Thyroid gland (tissue), 4 donors: ENCODE measurements at regions not wholly inside any gene's neighbourhood (a gene's known extent, or its start where the extent isn't known, plus 50 kb on each side); places are given as distances from the start of the nearest gene placed in this dataset.

Source experiments
- DNase-seq, 2 donors: peaks; one replicate each; pipeline ENCODE4 v3.0.0-alpha.2; 2019
- H3K27ac ChIP-seq, 3 donors: fragments of 200-600 bp; sonication (generic); 1 replicate in 2 of 3; 2 replicates in 1 of 3; pipeline ENCODE4 v1.5.1; 2016 to 2019; ENCODE audit warnings: mild to moderate bottlenecking in 1 of 3, moderate library complexity in 1 of 3
- H3K27me3 ChIP-seq: fragments of 200-600 bp; sonication (generic); one replicate; pipeline ENCODE4 v1.5.1; 2019
- H3K36me3 ChIP-seq, 2 donors: fragments of 200-600 bp; sonication (generic); one replicate each; pipeline ENCODE4 v1.5.1; 2016 to 2019
- H3K4me1 ChIP-seq, 2 donors: fragments of 200-600 bp; sonication (generic); one replicate each; pipeline ENCODE4 v1.5.1; 2017 to 2019
- H3K4me3 ChIP-seq, 3 donors: fragments of 200-600 bp; sonication (generic); replicated peaks in 1 of 3; 1 replicate in 2 of 3; 2 replicates in 1 of 3; pipeline ENCODE4 v1.5.1; 2016; ENCODE audit warnings: mild to moderate bottlenecking in 1 of 3
- H3K9me3 ChIP-seq: fragments of 200-600 bp; sonication (generic); one replicate; pipeline ENCODE4 v1.5.1; 2017
- POLR2A ChIP-seq, 2 donors: fragments of 450-650 bp; IDR thresholded peaks; one replicate each; pipeline ENCODE4 v1.6.1; 2017; ENCODE audit warnings: antibody characterized with exemption in 2 of 2, mild to moderate bottlenecking in 2 of 2, moderate library complexity in 1 of 2
- WGBS, 2 donors: methylation state at CpG; one replicate each; pipeline ENCODE4 v1.1.5; 2017; 5-methylcytosine and 5-hydroxymethylcytosine counted together
- intact Hi-C: fragments of 100-400 bp; cut with DNase I; formaldehyde crosslinking; loops from one replicate; pipeline ENCODE4 v1.15.1; 2023
- TF ChIP-seq, protein P1 (sequence below), 6 experiments: fragments of 200-600 bp in 3 of 6; fragments of 450-650 bp in 3 of 6; sonication (generic) in 3 of 6; IDR thresholded peaks; one replicate each; pipeline ENCODE4 v1.5.1; 2016 to 2019; ENCODE audit warnings: antibody characterized with exemption in 6 of 6, mild to moderate bottlenecking in 2 of 6, inconsistent platforms in 1 of 6, moderate library complexity in 1 of 6

DNA sequence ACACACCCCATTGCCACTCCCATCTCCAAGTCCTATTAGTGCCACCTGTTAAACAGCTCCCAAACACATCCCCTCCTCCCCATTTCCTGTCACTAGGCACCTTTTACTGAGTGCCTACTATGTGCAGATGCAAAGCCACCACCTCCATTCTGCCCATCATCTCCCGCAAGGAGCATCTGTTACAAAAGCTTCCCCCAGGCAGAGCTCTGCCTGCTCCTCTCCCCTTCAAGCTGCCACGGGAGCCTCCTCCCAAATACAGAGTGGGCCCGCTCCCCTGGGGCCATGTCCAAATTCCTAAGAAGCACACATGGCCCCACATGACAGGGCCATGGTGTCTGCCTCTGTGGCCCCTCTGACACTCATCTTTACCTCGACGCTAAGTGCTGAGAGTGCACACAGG is 149.7 kb downstream of the OAT start:
- no peaks in the 10 kb centered on the region for H3K9me3 ChIP-seq
- no peak for TF ChIP-seq POLR2A (IDR thresholded peaks at IDR 0.05)
- TF ChIP-seq, protein P1, sequence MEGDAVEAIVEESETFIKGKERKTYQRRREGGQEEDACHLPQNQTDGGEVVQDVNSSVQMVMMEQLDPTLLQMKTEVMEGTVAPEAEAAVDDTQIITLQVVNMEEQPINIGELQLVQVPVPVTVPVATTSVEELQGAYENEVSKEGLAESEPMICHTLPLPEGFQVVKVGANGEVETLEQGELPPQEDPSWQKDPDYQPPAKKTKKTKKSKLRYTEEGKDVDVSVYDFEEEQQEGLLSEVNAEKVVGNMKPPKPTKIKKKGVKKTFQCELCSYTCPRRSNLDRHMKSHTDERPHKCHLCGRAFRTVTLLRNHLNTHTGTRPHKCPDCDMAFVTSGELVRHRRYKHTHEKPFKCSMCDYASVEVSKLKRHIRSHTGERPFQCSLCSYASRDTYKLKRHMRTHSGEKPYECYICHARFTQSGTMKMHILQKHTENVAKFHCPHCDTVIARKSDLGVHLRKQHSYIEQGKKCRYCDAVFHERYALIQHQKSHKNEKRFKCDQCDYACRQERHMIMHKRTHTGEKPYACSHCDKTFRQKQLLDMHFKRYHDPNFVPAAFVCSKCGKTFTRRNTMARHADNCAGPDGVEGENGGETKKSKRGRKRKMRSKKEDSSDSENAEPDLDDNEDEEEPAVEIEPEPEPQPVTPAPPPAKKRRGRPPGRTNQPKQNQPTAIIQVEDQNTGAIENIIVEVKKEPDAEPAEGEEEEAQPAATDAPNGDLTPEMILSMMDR (IDR thresholded peaks at IDR 0.05): no peak
- DNase-seq: no peak
- no peaks in the 10 kb centered on the region for H3K27me3 ChIP-seq
- WGBS, 2 donors: 70 to 81% methylated on average over 5 of the region's 5 CpGs
- no peaks in the 10 kb centered on the region for H3K36me3 ChIP-seq
- no peak overlapping the region for H3K4me3 ChIP-seq
- H3K4me1 ChIP-seq: no peaks in the 10 kb centered on the region
- intact Hi-C loops: no loop called here
- no peak overlapping the region for H3K27ac ChIP-seq

DNA sequence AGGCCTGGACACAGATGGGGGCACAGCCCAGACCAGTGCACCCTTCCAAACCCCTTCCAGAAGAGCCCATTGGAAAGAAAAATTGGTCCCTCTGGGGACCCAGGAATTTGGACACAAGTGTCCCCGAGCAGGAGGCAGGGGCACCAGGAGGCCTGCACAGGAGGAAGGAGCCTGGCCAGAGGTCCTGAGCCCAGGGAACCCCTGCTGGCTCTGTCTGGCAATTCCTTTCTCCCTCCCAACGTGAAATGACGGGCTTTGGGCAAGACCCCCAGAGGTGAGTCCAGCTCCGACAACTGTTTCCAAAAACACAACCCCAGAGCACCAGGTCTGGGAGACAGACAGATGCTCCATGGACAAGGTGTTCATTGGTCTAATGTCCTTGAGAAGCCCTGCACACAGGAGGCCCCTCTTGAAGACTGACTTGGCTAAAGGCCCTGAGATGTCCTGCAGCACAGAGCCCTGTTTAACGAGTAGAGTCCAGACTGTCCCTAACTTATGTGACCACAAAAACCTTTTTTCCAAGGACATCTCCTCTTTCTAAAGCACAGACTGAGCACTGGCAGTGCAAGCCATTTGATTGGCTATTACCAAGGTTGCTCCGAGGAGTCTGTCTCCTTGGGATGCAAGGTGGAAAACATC is 150.7 kb downstream of the OAT start:
- TF ChIP-seq, protein P1 (IDR thresholded peaks at IDR 0.05): no peak
- TF ChIP-seq POLR2A (IDR thresholded peaks at IDR 0.05): no peak
- H3K27me3 ChIP-seq: no peaks in the 10 kb centered on the region
- H3K4me3 ChIP-seq: no peak overlapping the region
- no peak overlapping the region for H3K27ac ChIP-seq
- H3K36me3 ChIP-seq: no peaks in the 10 kb centered on the region
- 80 to 86% methylated on average over 2 to 4 of the region's 6 CpGs for WGBS, 2 donors
- H3K9me3 ChIP-seq: no peaks in the 10 kb centered on the region
- H3K4me1 ChIP-seq: no peaks in the 10 kb centered on the region
- no peak for DNase-seq
- intact Hi-C loops: no loop called here

DNA sequence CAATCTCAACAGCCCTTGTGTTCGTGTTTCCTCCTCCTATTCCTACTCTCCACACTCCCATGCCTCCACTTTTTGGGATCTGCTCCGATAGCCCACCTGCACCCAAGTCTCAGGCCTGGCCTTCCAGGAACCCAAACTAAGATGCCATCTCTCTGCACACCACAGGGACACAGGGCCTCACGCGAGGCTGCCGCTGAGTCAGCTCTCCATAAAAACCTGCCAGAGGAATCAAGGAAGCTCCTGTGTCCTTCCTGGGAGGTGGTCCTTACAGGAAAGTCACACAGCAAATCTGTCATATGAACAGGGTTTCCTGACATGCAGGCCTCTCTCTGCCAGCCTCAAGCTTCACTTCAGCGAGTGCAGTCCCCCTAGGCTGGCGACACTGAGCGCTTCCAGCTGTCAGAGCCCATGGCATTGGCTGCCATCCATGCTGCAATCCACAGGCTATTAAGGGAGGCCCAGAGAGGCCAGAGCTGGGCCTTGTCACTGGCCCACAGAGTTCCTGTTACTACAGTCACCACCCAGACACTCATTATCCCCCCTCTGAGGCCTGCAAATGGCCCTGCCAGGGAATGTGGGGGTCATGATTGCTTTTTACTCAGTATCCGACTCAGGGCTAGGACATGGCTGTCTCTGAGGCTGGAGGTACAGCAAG is 151.4 kb downstream of the OAT start:
- no peaks in the 10 kb centered on the region for H3K36me3 ChIP-seq
- intact Hi-C loops: no loop called here
- H3K27ac ChIP-seq: no peak overlapping the region
- H3K4me1 ChIP-seq: no peaks in the 10 kb centered on the region
- no peaks in the 10 kb centered on the region for H3K27me3 ChIP-seq
- H3K4me3 ChIP-seq: no peak overlapping the region
- H3K9me3 ChIP-seq: no peaks in the 10 kb centered on the region
- WGBS, 2 donors: 88 to 90% methylated on average over 6 of the region's 9 CpGs
- DNase-seq: no peak
- TF ChIP-seq POLR2A (IDR thresholded peaks at IDR 0.05): no peak
- TF ChIP-seq, protein P1 (IDR thresholded peaks at IDR 0.05): no peak

DNA sequence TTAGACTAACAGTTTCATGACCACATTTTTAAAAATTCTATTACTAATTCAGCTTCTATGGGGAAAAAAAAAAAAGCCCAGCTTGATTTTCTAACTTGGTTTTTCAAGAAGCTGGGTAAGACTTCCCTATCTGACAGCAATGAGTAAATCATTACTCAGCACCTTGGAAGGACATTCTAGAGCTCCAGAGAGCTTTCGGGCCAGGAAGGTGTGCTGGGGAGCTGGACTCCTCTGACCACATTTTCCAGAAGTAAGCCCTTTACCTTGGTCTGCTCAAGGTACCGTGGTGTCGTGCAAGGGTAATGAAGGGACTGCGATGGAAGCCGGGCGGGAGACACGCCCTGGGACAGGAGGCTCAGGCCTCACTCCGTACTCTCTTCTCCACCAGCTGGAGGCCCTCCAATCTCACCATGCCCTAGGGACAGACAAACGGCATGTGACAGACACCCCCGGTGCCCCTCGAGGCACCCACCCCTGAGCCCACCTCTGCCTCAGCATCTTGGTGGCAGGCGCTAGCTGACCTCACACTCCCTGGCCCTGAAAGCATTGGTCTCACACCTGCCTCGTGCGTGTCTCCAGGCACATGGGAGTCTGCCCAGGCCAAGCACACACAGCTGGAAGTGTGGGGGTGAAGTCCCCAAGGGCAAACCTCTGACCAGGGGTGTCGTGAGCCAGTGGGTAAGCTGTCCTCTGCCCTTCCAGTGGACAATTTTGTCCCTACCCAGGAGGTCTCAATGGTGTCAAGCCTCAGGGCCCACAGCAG is 152.1 kb downstream of the OAT start:
- intact Hi-C loops: no loop called here
- Histone ChIP-seq H3K27me3 (no peaks in the 10 kb centered on the region), H3K4me3 (no peak overlapping the region), H3K27ac (no peak overlapping the region), H3K36me3 (no peaks in the 10 kb centered on the region), H3K4me1 (no peaks in the 10 kb centered on the region), H3K9me3 (no peaks in the 10 kb centered on the region)
- TF ChIP-seq, protein P1 (IDR thresholded peaks at IDR 0.05): no peak
- no peak for TF ChIP-seq POLR2A (IDR thresholded peaks at IDR 0.05)
- DNase-seq: no peak
- 89 to 93% methylated on average over 13 of the region's 15 CpGs for WGBS, 2 donors
